Stimulated activated naive CD8-positive, alpha-beta T cell treated with anti-CD3 and anti-CD28 coated beads, Interleukin-15, Interleukin-2, amounts not matched to agents 100 U/mL and 50 U/mL, for 24 hours (primary cell): ENCODE measurements at regions not wholly inside any gene's neighbourhood (a gene's known extent, or its start where the extent isn't known, plus 50 kb on each side); places are given as distances from the start of the nearest gene placed in this dataset.
A peak's percentile ranks its signal among the peaks of the same experiment; 100 is the strongest.

Experiments
- ATAC-seq: fragments of 150-1000 bp; cut with Tn5 transposase; one replicate; pipeline ENCODE4 v1.10.0; 2021
- DNase-seq: peaks from one replicate; pipeline ENCODE4 v3.0.0; 2021

GRCh38 chr2:41853427-41854191 lies 194.2 kb upstream of the PKDCC start:
- DNase-seq (peak; percentile 22), ATAC-seq (no peak)

- ATAC-seq (peak; percentile 82), DNase-seq (no peak)
Measured at GRCh38 chr2:41854227-41854626, 193.6 kb upstream of the PKDCC start.

- no peak for DNase-seq
- ATAC-seq = no peak
Measured at GRCh38 chr2:41856946-41857345, 190.9 kb upstream of the PKDCC start.

GRCh38 chr2:41859615-41860514 lies 188.0 kb upstream of the PKDCC start:
- ATAC-seq = no peak
- no peak for DNase-seq

GRCh38 chr2:41863062-41863461 lies 184.8 kb upstream of the PKDCC start:
- DNase-seq (no peak), ATAC-seq (no peak)

- no peak for DNase-seq
- no peak for ATAC-seq
Measured at GRCh38 chr2:41865263-41865662, 182.6 kb upstream of the PKDCC start.

GRCh38 chr2:41867553-41867952 lies 180.3 kb upstream of the PKDCC start:
- DNase-seq (no peak), ATAC-seq (no peak)

GRCh38 chr2:41869542-41870264 lies 178.1 kb upstream of the PKDCC start:
- ATAC-seq = peak; percentile 58

GRCh38 chr2:41870265-41870585 lies 177.6 kb upstream of the PKDCC start:
- no peak for DNase-seq
- ATAC-seq = no peak

More at GRCh38 chr2:41869542-41870264, 178.1 kb upstream of the PKDCC start:
- peak; percentile 78 for DNase-seq

- no peak for ATAC-seq
- no peak for DNase-seq
Measured at GRCh38 chr2:41871080-41871479, 176.7 kb upstream of the PKDCC start.

GRCh38 chr2:41872646-41873045 lies 175.2 kb upstream of the PKDCC start:
- DNase-seq (no peak), ATAC-seq (no peak)

- DNase-seq (no peak), ATAC-seq (no peak)
Measured at GRCh38 chr2:41873102-41874031, 174.5 kb upstream of the PKDCC start.

- no peak for ATAC-seq
Measured at GRCh38 chr2:41877114-41877678, 170.6 kb upstream of the PKDCC start.

GRCh38 chr2:41878056-41878455 lies 169.8 kb upstream of the PKDCC start:
- DNase-seq = no peak
- no peak for ATAC-seq

More at GRCh38 chr2:41877114-41877678, 170.6 kb upstream of the PKDCC start:
- no peak for DNase-seq

GRCh38 chr2:41878716-41879234 lies 169.0 kb upstream of the PKDCC start:
- no peak for ATAC-seq
- DNase-seq = no peak

GRCh38 chr2:41879235-41879916 lies 168.4 kb upstream of the PKDCC start:
- DNase-seq = no peak
- no peak for ATAC-seq

- no peak for DNase-seq
- no peak for ATAC-seq
Measured at GRCh38 chr2:41880561-41881243, 167.1 kb upstream of the PKDCC start.

- no peak for DNase-seq
Measured at GRCh38 chr2:41881249-41881648, 166.6 kb upstream of the PKDCC start.

GRCh38 chr2:41884718-41885117 lies 163.1 kb upstream of the PKDCC start:
- DNase-seq = no peak
- ATAC-seq = no peak

More at GRCh38 chr2:41881249-41881648, 166.6 kb upstream of the PKDCC start:
- no peak for ATAC-seq
